Upper lobe of left lung (tissue), 4 donors: ENCODE measurements at regions not wholly inside any gene's neighbourhood (a gene's known extent, or its start where the extent isn't known, plus 50 kb on each side); places are given as distances from the start of the nearest gene placed in this dataset.

Experiments
- CTCF ChIP-seq, 6 experiments: fragments of 450-650 bp in 4 of 6; fragments of 200-600 bp in 2 of 6; sonication (generic) in 2 of 6; IDR thresholded peaks; one replicate each; pipeline ENCODE4 v1.5.1; 2016 to 2019; ENCODE audit warnings: antibody characterized with exemption in 6 of 6
- EP300 ChIP-seq, 4 donors: sonication (generic); formaldehyde crosslinking; IDR thresholded peaks; one replicate each; pipeline ENCODE4 v1.5.1; 2017; ENCODE audit warnings: antibody characterized with exemption in 4 of 4, control low read depth in 2 of 4

DNA sequence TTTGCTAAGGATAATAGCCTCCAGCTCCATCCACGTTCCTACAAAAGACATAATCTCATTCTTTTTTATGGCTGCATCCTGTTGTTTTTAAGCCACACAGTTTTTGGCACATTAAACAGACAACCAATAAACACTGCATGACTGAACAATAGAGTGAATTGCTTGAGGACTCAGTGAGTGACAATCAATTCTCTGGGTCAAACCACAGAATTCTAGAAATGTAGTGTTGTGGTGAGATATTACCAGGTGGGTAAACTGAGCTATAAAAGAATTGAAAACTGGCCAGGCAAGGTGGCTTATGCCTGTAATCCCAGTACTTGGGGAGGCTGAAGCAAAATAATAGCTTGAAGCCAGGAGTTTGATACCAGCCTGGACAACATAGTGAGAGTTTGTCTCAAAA is 154.7 kb upstream of the CADPS start:
- TF ChIP-seq EP300 (IDR thresholded peaks at IDR 0.05) = no peak
- TF ChIP-seq CTCF (IDR thresholded peaks at IDR 0.05) = no peak
